Testis (tissue), 2 donors: ENCODE measurements at regions not wholly inside any gene's neighbourhood (a gene's known extent, or its start where the extent isn't known, plus 50 kb on each side); places are given as distances from the start of the nearest gene placed in this dataset.
"Not testable (repeated sequence)": the region's sequence is repeated elsewhere in the genome, so short reads cannot be mapped to it uniquely, and the experiment has no call there.

Experiments used
- DNase-seq: peaks from one replicate; pipeline ENCODE4 v3.0.0-alpha.2; 2019
- H3K27ac ChIP-seq, 2 donors: fragments of 200-600 bp; sonication (generic); one replicate each; pipeline ENCODE4 v1.5.1; 2019
- H3K27me3 ChIP-seq: fragments of 200-600 bp; sonication (generic); one replicate; pipeline ENCODE4 v1.5.1; 2019
- H3K36me3 ChIP-seq: fragments of 200-600 bp; sonication (generic); one replicate; pipeline ENCODE4 v1.5.1; 2017; ENCODE audit warnings: low read depth; ENCODE audit errors: missing control alignments
- H3K4me1 ChIP-seq: fragments of 200-600 bp; sonication (generic); one replicate; pipeline ENCODE4 v1.5.1; 2019
- H3K4me3 ChIP-seq, 2 donors: fragments of 200-600 bp; sonication (generic); one replicate each; pipeline ENCODE4 v1.5.1; 2017 to 2019
- H3K9me3 ChIP-seq: fragments of 200-600 bp; sonication (generic); one replicate; pipeline ENCODE4 v1.5.1; 2017
- POLR2A ChIP-seq: fragments of 450-650 bp; IDR thresholded peaks from one replicate; pipeline ENCODE4 v1.6.1; 2017; ENCODE audit warnings: antibody characterized with exemption, mild to moderate bottlenecking, moderate library complexity
- WGBS, 2 donors: methylation state at CpG; one replicate each; pipeline ENCODE4 v1.1.5; 2018; 5-methylcytosine and 5-hydroxymethylcytosine counted together
- intact Hi-C: fragments of 100-400 bp; cut with DNase I; formaldehyde crosslinking; loops from one replicate; pipeline ENCODE4 v1.15.1; 2023; ENCODE audit warnings: low total_unique reads
- TF ChIP-seq, protein P1 (sequence below), 3 experiments: fragments of 450-650 bp in 2 of 3; fragments of 200-600 bp in 1 of 3; sonication (generic) in 1 of 3; IDR thresholded peaks; one replicate each; pipeline ENCODE4 v1.5.1; 2016 to 2019; ENCODE audit warnings: antibody characterized with exemption in 3 of 3, mild to moderate bottlenecking in 2 of 3, moderate library complexity in 1 of 3

DNA sequence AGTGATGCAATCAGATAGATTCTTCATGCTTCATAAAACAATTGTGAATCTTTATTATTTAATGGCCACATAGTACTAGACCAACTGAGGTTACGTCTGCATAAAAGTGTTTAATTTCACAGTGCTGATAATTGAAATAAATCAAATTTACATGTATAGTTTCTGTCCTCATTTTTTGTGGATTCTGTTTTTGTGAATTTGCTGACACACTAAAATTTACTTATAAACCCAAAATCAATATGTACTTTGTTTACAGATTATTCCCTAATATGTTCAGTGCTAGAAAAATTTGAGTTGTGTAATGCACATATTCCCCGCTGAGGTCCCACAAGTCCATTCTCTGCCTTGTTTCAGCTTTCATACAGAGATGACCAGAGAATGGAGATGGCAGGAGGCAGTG, 759.8 kb downstream of the CENPC start:
- H3K27ac ChIP-seq: no peak overlapping the region
- no peaks in the 10 kb centered on the region for H3K27me3 ChIP-seq
- H3K9me3 ChIP-seq: no peaks in the 10 kb centered on the region
- TF ChIP-seq, protein P1, sequence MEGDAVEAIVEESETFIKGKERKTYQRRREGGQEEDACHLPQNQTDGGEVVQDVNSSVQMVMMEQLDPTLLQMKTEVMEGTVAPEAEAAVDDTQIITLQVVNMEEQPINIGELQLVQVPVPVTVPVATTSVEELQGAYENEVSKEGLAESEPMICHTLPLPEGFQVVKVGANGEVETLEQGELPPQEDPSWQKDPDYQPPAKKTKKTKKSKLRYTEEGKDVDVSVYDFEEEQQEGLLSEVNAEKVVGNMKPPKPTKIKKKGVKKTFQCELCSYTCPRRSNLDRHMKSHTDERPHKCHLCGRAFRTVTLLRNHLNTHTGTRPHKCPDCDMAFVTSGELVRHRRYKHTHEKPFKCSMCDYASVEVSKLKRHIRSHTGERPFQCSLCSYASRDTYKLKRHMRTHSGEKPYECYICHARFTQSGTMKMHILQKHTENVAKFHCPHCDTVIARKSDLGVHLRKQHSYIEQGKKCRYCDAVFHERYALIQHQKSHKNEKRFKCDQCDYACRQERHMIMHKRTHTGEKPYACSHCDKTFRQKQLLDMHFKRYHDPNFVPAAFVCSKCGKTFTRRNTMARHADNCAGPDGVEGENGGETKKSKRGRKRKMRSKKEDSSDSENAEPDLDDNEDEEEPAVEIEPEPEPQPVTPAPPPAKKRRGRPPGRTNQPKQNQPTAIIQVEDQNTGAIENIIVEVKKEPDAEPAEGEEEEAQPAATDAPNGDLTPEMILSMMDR (IDR thresholded peaks at IDR 0.05): no peak
- no peak for TF ChIP-seq POLR2A
- H3K4me1 ChIP-seq: no peaks in the 10 kb centered on the region
- H3K36me3 ChIP-seq: no peaks in the 10 kb centered on the region
- H3K4me3 ChIP-seq: no peak overlapping the region
- intact Hi-C loops: no loop called here
- no peak for DNase-seq
- 90 to 95% methylated on average over 2 of the region's 2 CpGs for WGBS, 2 donors

GRCh38 chr4:66782751-66783150, 762.6 kb downstream of the CENPC start:
- H3K27me3 ChIP-seq, DNase-seq, H3K4me3 ChIP-seq, H3K9me3 ChIP-seq, intact Hi-C loops, H3K4me1 ChIP-seq, H3K36me3 ChIP-seq, H3K27ac ChIP-seq: not testable (repeated sequence)
- 88 to 94% methylated on average over 17 to 18 of the region's 18 CpGs for WGBS, 2 donors

- intact Hi-C loops: no loop called here
- H3K36me3 ChIP-seq: no peaks in the 10 kb centered on the region
- H3K27ac ChIP-seq: no peak overlapping the region
- 66 to 78% methylated on average over 2 of the region's 2 CpGs for WGBS, 2 donors
- TF ChIP-seq, protein P1 (IDR thresholded peaks at IDR 0.05): no peak
- no peak for TF ChIP-seq POLR2A
- no peaks in the 10 kb centered on the region for H3K4me1 ChIP-seq
- no peak overlapping the region for H3K4me3 ChIP-seq
- DNase-seq: no peak
- H3K27me3 ChIP-seq: no peaks in the 10 kb centered on the region
- H3K9me3 ChIP-seq: no peaks in the 10 kb centered on the region
These were observed 768.2 kb downstream of the CENPC start for GRCh38 chr4:66777097-66777496.

GRCh38 chr4:66769441-66769840, 775.9 kb downstream of the CENPC start:
- Histone ChIP-seq H3K36me3 (no peaks in the 10 kb centered on the region), H3K4me3 (no peak overlapping the region), H3K27me3 (no peaks in the 10 kb centered on the region), H3K27ac (no peak overlapping the region), H3K4me1 (no peaks in the 10 kb centered on the region), H3K9me3 (no peaks in the 10 kb centered on the region)
- intact Hi-C loops: no loop called here
- WGBS, 2 donors: 45 to 51% methylated on average over 4 of the region's 4 CpGs
- DNase-seq: no peak
- TF ChIP-seq, protein P1 (IDR thresholded peaks at IDR 0.05): no peak
- TF ChIP-seq POLR2A: no peak

GRCh38 chr4:66767442-66767841, 777.9 kb downstream of the CENPC start:
- intact Hi-C loops: no loop called here
- WGBS, 2 donors: 60 to 65% methylated on average over 1 of the region's 1 CpG

More at GRCh38 chr4:66767442-66767841, 777.9 kb downstream of the CENPC start:
- no peaks in the 10 kb centered on the region for H3K27me3 ChIP-seq
- no peaks in the 10 kb centered on the region for H3K36me3 ChIP-seq
- no peak for TF ChIP-seq POLR2A
- TF ChIP-seq, protein P1 (IDR thresholded peaks at IDR 0.05): no peak
- H3K4me1 ChIP-seq: no peaks in the 10 kb centered on the region
- no peak overlapping the region for H3K27ac ChIP-seq
- no peak overlapping the region for H3K4me3 ChIP-seq
- no peaks in the 10 kb centered on the region for H3K9me3 ChIP-seq
- DNase-seq: no peak
